ENCODE measurements at regions not wholly inside any gene's neighbourhood (a gene's known extent, or its start where the extent isn't known, plus 50 kb on each side); places are given as distances from the start of the nearest gene placed in this dataset.
"Not testable (repeated sequence)": the region's sequence is repeated elsewhere in the genome, so short reads cannot be mapped to it uniquely, and the experiment has no call there.

GRCh38 chr20:36082315-36082915 lies 72.1 kb upstream of the EPB41L1 start:
- DNase-seq, result no peak

DNA sequence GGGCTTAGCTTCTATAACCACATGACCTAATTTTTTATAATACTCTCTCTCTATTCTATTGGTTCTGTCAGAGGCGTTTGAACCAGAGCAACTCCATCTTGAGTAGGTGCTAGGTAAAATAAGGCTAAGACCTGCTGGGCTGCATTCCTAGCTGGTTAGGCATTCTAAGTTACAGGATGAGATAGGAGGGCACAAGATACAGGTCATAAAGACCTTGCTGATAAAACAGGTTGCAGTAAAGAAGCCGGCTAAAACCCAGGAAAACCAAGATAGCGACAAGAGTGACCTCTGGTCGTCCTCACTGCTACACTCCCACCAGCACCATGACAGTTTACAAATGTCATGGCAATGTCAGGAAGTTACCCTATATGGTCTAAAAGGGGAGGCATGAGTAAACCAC lies 71.3 kb upstream of the EPB41L1 start:
- DNase-seq, result not testable (repeated sequence)

- DNase-seq, result no peak
These were observed 70.2 kb upstream of the EPB41L1 start for GRCh38 chr20:36084356-36084755.

DNA sequence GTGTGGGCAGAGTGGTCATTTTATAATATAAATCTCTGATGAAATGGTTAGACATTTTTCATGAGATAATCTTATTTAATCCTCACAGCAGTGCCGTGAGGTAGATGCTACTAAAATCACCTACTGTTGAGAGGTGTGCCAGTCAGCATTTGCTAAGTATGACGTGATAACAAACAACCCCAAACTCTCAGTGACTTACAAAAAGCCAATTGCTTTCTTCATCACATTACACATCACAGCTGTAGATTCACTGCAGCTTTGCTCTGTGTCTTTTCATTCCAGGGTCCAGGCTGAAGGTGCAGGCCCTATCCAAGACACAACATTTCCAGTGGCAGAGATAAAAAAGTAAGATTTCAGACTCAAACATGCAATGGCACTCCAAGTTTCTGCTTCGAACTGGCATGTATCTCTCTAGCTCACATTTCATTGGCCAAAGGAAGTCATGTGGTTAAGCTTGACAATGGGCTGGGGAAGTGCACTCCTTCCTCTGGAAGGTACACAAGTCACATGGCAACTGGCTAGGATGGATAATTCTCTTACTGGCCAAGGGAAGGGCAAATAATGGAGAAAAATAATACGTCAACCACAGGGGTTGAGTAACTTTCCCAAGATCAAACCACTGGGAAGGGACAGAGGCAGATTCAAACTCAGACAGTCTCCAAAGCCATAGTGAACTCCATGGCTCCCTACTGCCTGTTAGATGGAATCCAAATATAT lies 69.5 kb upstream of the EPB41L1 start:
- DNase-seq, result no peak

- no peak for DNase-seq
These were observed 68.8 kb upstream of the EPB41L1 start for GRCh38 chr20:36085686-36086267.

- DNase-seq, result no peak
These were observed 67.8 kb upstream of the EPB41L1 start for GRCh38 chr20:36086767-36087166.

- DNase-seq, result no peak
These were observed 64.3 kb upstream of the EPB41L1 start for GRCh38 chr20:36090223-36090622.

DNA sequence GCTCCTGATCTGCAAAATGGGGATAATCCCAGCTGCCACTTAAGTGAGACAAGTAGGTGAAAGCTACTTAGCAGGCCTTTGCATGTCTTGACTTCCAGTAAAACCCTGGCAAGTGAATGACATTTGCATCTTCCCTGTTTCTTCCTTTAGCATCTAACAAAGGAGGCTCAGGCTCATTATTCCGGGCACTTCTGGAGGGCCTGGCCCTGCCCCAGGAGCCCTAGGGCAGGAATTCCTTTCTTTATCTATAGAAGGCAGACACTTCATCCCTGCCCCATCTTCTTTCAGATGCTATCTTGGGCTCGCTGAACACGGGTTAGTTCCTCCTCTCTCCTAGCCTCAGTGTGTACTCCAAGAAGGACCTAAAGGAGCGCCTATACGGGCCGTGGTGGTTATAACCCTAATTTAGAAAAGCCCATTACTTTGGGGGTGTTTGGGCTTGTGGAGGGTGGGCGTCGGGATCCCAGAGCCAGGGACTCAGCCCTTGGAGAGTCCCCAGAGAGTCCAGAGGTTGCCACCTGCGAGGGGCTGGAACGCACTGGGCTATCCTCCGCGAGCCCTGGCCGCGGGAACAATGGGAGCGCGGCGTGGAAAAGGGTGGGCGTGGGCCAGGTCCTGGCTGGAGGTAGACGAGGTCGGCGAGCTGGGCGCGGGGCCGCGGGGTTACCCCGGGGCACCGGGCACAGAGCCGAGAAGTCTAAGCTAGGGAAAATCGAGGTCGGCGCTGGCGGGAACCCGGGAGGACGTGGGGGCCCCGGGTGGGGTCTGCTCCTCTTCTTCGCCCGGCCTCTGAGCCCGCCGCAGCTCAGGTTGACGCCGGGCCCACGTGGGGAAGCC lies 62.8 kb upstream of the EPB41L1 start:
- no peak for DNase-seq

DNA sequence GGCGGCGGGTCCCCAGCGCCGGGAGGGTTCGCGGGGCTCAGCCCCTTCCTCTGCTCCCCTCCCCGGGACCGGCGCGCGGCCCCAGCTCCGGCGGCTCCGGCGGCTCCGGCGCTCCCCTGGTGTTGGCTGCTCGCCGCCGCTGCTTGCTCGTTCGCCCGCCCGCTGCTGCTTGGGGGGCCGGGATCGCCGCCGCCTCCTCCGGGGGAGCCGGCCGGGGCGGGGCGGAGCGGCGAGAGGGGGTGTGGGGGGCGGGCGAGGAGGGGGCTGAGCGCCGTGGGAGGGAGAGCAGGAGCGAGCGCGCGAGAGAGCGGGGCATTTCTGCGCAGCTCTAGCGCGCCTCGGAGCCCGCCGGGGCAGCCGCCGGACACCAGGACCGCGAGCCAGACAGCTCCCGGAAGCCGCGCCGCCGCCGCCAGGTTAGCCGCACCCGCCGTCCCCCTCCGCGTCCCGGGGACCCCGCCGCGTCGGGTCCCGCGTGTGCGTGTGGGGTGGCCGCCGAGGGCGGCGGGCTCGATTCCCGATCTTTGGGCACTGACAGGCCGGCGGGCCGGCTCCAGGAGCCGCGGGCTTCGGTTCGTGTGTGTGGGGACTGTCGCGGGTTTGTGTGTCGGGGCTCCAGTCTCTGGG lies 62.0 kb upstream of the EPB41L1 start:
- DNase-seq, result no peak

GRCh38 chr20:36093025-36093803 lies 61.3 kb upstream of the EPB41L1 start:
- DNase-seq, result no peak

- DNase-seq, result no peak
These were observed 60.8 kb upstream of the EPB41L1 start for GRCh38 chr20:36093804-36094145.

DNA sequence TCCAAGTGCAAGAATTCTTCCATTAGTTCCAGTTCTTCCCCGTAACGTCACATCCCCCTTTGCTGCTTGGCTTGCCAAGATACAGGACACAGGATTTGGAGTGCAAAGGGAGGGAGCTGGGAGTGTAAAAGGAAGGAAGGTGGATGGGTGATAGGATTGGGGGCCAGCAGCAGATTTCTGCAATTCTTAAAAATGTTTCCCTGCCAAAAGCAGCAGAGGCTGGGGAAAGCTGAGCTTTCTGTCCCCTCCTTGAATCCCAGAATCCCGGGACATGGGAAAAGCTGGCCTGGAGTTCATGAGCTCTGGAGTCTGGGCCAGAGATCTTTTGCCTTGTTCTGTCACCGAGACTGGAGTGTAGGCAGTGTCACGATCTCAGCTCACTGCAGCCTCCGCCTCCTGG lies 60.0 kb upstream of the EPB41L1 start:
- DNase-seq, result no peak

DNA sequence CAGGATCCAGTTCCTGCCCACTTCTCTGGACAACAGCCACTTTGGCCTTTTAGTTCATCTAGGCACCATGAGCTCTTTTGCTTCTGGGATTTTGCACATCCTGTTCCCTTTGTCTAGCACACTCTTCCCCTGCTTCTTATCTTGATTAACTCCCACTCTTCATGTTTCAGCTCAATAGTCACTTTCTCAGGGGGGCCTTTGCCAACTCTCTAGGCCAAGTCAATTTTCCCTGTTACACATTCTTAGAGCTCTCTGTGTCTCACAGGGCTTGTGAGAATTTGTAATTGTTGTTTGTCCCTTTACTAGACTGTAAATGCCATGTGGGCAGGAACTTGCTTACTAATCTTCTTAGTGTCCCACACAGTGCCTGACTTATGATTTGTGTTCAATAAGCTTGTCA lies 58.1 kb upstream of the EPB41L1 start:
- DNase-seq, result no peak

DNA sequence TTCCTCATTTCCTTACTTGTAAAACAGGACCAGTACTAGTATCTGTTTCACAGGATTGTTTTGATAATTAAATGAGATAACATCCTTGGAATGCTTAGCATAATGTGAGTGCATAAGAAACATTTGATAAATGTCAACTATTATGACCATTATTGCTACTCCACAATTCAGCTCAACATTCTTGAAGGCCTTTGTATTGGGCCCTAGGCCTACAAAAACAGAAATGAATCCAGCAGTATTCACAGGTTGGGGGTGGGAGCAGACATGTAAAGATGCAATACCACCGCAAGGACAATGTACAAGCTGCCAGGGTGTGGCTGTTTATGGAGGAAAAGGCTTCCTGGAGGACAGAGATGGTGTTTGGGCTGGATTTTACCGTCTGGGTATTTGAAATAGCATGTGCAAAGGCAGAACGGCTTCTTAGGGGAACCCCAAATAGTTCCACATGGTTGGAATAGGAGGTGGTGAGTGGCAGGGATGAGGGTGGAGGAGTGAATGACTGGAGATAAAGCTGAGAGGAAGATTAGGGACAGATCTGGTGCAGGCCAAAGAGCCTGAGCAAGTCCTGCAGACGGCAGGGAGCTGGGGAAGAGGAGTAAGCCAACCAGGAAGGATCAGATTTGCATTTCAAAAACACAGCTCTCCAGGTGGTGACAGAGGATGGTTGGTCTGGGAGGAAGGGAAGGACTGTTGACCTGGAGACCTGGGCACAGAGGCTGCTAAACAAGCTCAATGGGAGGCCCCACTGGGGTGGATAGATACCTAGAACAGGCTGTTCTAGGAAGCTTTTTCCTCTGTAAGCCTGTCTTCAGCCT lies 57.0 kb upstream of the EPB41L1 start:
- DNase-seq, result no peak

DNA sequence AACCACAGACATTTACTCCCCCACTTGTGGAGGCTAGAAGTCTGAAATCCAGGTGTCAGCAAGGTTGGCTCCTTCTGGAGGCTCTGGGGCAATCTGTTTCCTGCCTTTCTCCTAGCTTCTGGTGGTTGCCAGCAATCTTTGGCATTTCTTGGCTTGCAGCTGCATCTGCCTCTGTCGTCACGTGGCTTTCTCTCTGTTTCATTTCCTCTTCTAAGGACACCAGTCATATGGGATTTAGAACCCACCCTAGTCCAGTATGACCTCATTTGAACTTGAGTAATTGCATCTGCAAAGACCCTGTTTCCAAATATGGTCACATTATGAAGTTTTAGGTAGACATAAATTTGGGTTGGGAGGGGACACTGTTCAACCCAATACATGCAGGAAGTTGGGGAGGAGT lies 56.2 kb upstream of the EPB41L1 start:
- DNase-seq, result peak in 1 of 2 donors; percentile 76

GRCh38 chr20:36099106-36099505 lies 55.4 kb upstream of the EPB41L1 start:
- no peak for DNase-seq

DNA sequence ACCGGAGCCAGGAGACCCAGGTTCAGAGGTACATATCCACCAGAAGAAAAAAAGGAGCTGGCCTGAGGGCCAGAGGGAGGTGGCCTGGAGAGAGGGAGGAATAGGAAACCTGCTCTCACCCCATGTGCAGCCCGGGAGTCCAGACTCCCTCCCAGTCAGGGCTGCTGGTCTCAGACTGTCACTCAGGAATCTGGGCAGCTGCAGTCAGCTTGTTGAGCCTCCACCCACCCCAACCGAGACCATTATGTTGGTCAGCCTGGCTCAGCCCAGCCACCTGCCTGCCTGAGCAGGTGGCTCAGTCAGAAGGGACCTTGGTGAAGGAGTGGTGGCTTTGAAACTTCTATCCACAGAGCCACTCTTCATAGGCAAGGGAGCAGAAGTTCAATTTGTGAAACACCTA lies 53.3 kb upstream of the EPB41L1 start:
- DNase-seq, result no peak

DNA sequence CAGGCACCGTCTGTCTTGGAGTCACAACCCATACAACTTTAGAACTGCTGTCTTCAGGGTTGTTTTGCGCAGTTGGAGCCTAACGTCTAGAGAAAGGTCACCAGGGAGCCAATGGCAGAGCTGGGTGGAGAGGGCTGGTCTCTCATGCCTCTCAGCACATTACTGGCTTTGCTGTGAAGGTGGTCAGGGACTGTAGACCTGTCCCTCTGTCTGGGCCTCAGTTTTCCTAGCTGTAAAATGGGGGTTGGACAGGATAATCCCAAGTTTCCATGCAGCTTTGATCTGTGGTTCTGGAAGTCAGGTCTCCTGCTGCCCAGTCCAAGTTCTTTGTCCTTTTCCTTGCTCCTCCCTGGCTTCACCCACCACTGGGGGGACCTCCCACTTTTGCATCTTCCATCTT lies 52.2 kb upstream of the EPB41L1 start:
- no peak for DNase-seq

- DNase-seq, result no peak
These were observed 51.5 kb upstream of the EPB41L1 start for GRCh38 chr20:36102809-36103596.

GRCh38 chr20:36104244-36104643 lies 50.3 kb upstream of the EPB41L1 start:
- DNase-seq, result no peak
